ENCODE measurements at regions not wholly inside any gene's neighbourhood (a gene's known extent, or its start where the extent isn't known, plus 50 kb on each side); places are given as distances from the start of the nearest gene placed in this dataset.

DNA sequence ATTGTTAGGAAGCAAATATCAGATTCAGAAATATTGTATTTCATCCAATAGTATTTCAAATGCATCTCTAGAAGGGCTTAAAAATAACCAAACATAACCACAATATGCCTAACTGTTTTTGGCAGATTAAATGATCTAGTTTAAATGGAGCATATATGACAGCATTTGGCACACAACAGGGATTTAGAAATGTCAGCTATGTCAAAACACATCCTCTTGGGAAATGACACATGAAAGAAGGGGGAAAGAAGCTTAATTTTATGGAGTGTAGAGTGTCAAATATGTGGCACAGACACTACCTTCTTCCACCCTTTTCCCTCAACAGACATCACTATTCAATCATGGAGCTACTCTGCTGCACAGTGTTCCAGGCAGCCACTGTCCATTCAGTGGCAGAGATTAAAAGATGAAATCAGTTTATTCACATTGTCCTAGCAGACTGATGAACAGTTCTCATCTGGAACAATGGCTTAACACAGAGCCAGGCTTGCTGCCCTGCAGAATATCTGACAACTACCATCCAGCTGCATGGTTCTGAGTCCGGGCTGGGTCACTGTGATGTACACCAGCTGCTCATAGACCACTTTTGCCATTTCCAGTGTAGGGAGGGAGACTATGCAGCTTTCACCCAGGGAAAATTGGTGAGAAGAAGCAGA, 349.8 kb downstream of the DHX35 start:
- no peak for FAIRE-seq
- TF ChIP-seq POLR2A (IDR thresholded peaks at IDR 0.05; ENCODE audit: low read depth, low read length): no peak
- no peak for DNase-seq (ENCODE audit: insufficient read length, low spot score)

DNA sequence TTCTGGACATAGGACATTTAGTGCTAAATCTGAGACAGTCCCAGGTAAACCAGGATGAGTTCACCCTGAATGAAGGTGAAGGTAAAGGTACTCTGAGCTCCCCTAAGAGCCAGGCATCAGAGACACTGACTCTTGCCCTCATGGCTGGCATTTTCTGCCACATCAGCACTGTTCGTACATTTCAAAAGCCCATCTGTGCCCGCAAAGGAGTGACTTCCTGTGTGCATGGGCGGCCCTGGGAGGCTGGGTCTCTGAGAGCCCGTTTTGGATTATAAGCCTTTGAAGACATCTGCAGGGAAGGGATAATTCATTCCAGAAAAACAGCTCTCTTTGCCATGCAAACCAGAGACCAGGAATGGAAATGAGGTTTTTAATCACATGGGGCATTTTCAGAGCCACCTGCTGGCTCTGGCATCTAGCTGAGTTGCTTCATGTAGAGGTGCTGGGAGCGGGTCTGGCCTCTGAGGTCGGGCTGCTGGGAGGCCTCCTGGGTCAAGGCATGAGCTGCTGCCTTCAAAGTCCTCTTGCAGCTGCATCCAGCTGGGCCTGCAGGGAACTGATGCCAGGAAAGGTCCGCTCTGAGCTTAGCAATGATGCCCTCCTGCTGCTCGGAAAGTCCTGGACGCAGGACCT, 348.3 kb downstream of the DHX35 start:
- no peak for TF ChIP-seq POLR2A (IDR thresholded peaks at IDR 0.05; ENCODE audit: low read depth, low read length)
- DNase-seq (ENCODE audit: insufficient read length, low spot score) (no peak), FAIRE-seq (no peak)

GRCh38 chr20:39309458-39309857, 347.3 kb downstream of the DHX35 start:
- no peak for TF ChIP-seq POLR2A (IDR thresholded peaks at IDR 0.05; ENCODE audit: low read depth, low read length)
- no peak for FAIRE-seq

GRCh38 chr20:39302312-39302711, 340.2 kb downstream of the DHX35 start:
- DNase-seq (ENCODE audit: insufficient read length, low spot score) (no peak), FAIRE-seq (no peak)
- TF ChIP-seq POLR2A (IDR thresholded peaks at IDR 0.05; ENCODE audit: low read depth, low read length): no peak

More at GRCh38 chr20:39309458-39309857, 347.3 kb downstream of the DHX35 start:
- no peak for DNase-seq (ENCODE audit: insufficient read length, low spot score)

GRCh38 chr20:39299783-39300182, 337.6 kb downstream of the DHX35 start:
- no peak for FAIRE-seq

DNA sequence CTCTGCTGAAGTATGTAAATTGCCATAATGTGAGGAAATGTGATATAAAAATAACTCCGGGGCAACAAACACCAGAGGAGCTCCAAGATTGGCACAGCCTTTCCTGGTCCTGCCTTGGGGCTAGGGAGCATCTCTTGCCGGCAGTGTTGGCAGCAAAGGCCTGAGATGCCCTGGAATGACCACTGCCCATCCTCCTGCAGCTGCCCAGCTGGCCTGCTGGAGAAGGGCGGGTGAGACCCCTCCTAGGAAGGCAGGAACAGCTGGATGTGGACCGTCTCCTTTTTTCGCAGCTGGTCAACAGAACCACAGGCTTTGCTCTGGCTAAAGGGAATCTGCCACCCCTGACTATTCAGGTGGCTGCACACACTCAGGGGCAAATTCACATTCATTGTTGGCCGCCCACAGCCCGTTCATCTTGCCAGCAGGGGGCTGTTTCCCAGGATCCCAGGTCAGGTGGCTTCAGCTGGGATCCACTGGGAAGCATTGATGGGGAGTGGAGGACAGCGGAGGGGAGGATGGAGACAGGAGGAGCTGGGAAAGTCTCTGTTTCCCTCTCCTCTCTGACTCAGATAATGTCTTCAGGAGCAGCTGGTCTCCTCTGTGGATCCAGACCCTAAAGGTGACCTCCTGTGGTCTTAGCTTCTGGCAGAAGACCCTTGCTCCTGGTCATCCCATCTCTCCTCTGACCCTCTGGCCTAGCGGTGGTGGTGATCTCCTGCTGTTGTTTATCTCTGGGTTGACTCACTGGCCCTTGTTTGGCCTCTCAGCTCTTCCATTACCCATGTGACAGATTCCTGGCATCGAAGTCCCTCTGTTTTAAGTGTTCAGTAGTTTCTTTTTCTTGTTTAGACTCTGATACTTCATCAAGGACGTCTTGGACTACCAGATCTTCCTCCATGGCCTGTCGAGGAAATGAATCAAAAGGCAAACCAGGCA, 336.7 kb downstream of the DHX35 start:
- FAIRE-seq: no peak

More at GRCh38 chr20:39299783-39300182, 337.6 kb downstream of the DHX35 start:
- no peak for TF ChIP-seq POLR2A (IDR thresholded peaks at IDR 0.05; ENCODE audit: low read depth, low read length)
- no peak for DNase-seq (ENCODE audit: insufficient read length, low spot score)

DNA sequence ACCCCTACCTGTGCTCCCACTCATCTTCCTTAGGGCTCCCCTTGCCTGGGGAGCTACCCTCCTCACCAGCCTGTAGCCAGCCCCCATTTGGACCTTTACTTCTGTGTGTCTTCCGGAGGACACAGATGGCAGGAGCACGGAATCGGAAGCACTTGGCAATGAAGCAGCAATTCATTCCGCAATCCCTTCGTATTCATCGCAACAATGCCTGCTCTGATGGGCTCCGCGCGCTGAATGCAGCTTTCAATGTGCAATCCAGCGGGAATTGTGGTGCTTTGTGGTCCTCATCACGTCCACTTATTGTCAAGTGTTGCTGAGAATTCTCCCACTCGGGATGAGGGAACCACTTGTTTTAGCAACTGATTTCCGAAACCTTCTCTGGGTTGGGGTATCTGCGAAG, 336.0 kb downstream of the DHX35 start:
- no peak for DNase-seq (ENCODE audit: insufficient read length, low spot score)
- no peak for FAIRE-seq
- no peak for TF ChIP-seq POLR2A (IDR thresholded peaks at IDR 0.05; ENCODE audit: low read depth, low read length)

More for the DNA sequence above, 336.7 kb downstream of the DHX35 start:
- no peak for DNase-seq (ENCODE audit: insufficient read length, low spot score)
- TF ChIP-seq POLR2A (IDR thresholded peaks at IDR 0.05; ENCODE audit: low read depth, low read length): no peak

DNA sequence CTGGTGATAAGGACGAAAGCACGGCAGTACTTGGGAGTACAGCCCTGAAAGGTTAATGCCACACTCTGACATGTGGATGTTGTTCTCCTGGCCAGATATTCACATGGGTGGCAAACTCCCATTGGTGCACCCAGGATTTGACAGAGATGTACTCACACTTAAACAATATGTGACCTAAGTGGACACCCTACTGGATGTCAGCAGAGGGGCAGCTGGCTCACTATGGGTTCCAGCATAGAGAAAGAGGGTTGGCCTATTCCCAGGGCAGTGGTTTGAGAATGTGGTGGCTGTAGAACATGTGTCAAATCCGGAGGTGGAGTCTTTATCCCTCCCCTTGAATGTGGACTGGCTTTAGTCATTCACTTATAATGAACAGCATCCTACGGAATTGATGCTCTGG, 333.2 kb downstream of the DHX35 start:
- FAIRE-seq (no peak), DNase-seq (ENCODE audit: insufficient read length, low spot score) (no peak)
- no peak for TF ChIP-seq POLR2A (IDR thresholded peaks at IDR 0.05; ENCODE audit: low read depth, low read length)

DNA sequence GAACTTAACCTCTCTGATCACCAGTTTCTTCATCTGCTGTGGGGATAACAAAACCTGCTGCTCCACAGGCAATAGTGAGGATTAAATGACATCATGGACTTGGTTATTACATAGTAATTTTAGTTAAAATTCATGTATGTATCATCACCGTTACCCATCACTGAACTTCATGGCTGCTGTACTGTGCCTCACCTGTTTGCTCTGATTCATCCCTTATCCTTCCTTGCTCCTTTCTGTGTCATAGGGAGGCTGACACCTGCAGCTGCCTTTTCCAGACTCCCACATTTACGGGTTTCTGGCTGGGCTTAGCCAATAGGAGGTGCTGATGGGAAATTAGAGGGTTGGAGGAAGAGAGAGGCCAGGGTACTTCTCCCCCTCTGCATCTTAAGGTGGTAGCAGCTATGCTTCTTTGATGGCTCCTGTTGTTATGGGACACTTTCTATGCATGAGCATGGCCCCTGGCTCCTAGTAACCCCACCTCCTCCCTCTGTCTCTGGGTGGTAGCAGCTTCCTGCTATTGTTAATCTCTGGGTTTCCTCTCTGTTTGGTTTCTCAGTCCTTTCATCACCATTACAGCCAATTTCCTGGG, 332.1 kb downstream of the DHX35 start:
- DNase-seq (ENCODE audit: insufficient read length, low spot score): no peak
- no peak for FAIRE-seq
- no peak for TF ChIP-seq POLR2A (IDR thresholded peaks at IDR 0.05; ENCODE audit: low read depth, low read length)

DNA sequence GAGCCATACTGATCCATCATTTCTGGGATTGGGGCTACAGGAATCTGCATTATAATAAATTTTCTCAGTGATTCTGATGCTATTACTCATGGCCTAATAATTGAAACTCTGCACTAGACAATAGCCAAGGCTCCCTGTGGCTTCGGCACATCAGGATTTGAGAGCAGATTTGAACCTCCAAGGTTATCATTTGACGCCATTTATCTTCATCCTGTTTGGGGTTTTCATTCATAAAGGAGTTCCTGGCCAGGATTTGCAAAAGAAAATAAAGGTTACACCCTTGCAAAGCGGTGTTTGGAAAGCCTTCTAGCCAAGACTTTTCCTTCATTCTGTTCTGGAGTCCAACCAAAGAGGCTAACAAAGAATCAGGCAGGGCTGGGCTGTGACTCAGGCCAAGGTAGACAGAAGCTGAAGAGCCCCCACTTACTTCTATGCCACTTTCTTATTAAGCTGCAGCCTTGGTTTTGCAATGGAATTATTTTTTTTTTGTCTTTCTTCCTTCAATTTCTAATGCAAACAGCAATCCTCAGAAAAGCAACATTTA, 330.1 kb downstream of the DHX35 start:
- FAIRE-seq (no peak), DNase-seq (ENCODE audit: insufficient read length, low spot score) (no peak)
- TF ChIP-seq POLR2A (IDR thresholded peaks at IDR 0.05; ENCODE audit: low read depth, low read length): no peak

- DNase-seq (ENCODE audit: insufficient read length, low spot score): no peak
- no peak for FAIRE-seq
These were observed 329.2 kb downstream of the DHX35 start for GRCh38 chr20:39291301-39291700.

GRCh38 chr20:39290575-39290974, 328.4 kb downstream of the DHX35 start:
- no peak for TF ChIP-seq POLR2A (IDR thresholded peaks at IDR 0.05; ENCODE audit: low read depth, low read length)
- DNase-seq (ENCODE audit: insufficient read length, low spot score): no peak
- FAIRE-seq: no peak

More at GRCh38 chr20:39291301-39291700, 329.2 kb downstream of the DHX35 start:
- TF ChIP-seq POLR2A (IDR thresholded peaks at IDR 0.05; ENCODE audit: low read depth, low read length): no peak

DNA sequence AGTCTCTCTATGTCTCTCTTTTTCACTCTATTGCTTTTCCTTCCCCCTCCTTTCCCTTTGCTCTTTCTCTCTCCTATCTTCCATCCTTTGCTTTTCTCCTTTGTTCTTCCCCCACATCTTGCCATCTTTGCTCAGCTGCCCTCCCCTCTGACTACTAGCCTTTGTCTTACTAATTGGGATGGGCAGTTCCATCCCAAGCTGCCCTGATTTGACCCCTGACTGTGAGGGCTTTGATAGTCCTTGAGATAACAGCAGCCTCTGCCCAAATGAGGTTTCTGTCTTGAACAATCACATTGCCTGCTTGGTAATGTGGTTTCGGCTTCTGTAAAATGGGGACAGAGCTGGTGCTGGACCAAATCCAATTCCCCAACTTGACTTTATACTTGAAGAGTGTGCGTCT, 327.7 kb downstream of the DHX35 start:
- no peak for TF ChIP-seq POLR2A (IDR thresholded peaks at IDR 0.05; ENCODE audit: low read depth, low read length)
- DNase-seq (ENCODE audit: insufficient read length, low spot score) (no peak), FAIRE-seq (no peak)

DNA sequence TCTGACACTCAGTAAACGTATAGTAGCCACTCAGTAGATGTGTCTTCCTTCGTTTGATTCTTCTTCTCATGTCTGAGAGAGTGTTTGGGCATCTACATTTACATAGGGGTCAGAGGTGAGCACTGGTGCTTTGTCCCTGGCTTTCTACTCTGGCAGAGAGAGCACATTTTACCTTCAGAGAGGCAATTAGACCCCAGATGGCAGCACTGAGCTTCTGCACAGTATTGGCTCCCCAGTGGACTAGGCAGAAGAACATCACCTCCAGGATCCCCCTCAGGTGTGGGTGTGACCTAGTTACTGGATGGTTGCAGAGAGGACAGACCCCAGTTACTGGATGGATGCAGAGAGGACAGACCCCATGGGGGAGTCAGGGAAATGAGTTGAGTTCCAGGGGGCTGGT, 327.2 kb downstream of the DHX35 start:
- no peak for DNase-seq (ENCODE audit: insufficient read length, low spot score)
- TF ChIP-seq POLR2A (IDR thresholded peaks at IDR 0.05; ENCODE audit: low read depth, low read length): no peak
- FAIRE-seq: no peak

Data from H54 (cell line).